H1 (cell line): ENCODE measurements at regions not wholly inside any gene's neighbourhood (a gene's known extent, or its start where the extent isn't known, plus 50 kb on each side); places are given as distances from the start of the nearest gene placed in this dataset.

ENCODE experiments used
- CHD7 ChIP-seq: fragments of 300-600 bp; sonication (generic); IDR thresholded peaks from 2 replicates; pipeline ENCODE4 v1.7.1; 2012; ENCODE audit warnings: low read length, moderate library complexity, mild to moderate bottlenecking, inconsistent platforms; ENCODE audit not compliant: insufficient replicate concordance
- CTCF ChIP-seq, 3 experiments: IDR thresholded peaks; 1 replicate in 2 of 3; 2 replicates in 1 of 3; pipeline versions ENCODE4 v1.5.1 to v1.6.1; 2011; ENCODE audit warnings: low read length in 3 of 3, mild to moderate bottlenecking in 3 of 3, inconsistent platforms in 2 of 3, low read depth in 1 of 3, moderate library complexity in 1 of 3; ENCODE audit not compliant: insufficient read depth in 1 of 3; ENCODE audit errors: control extremely low read depth in 1 of 3
- POLR2A ChIP-seq, 2 experiments: IDR thresholded peaks; 1 replicate in 1 of 2; 2 replicates in 1 of 2; pipeline ENCODE4 v1.6.1; 2011; ENCODE audit warnings: low read depth in 2 of 2, low read length in 2 of 2, mild to moderate bottlenecking in 2 of 2; ENCODE audit errors: control extremely low read depth in 1 of 2
- TEAD4 ChIP-seq: IDR thresholded peaks from 2 replicates; pipeline ENCODE4 v1.6.1; 2012; ENCODE audit warnings: low read depth, low read length, inconsistent platforms, mixed read lengths

- TF ChIP-seq POLR2A (IDR thresholded peaks at IDR 0.05; ENCODE audit: control extremely low read depth in 1 of 2, low read depth in 2 of 2, low read length in 2 of 2) (no peak), CTCF (IDR thresholded peaks at IDR 0.05; ENCODE audit: control extremely low read depth in 1 of 3, insufficient read depth in 1 of 3, low read depth in 1 of 3, low read length in 3 of 3) (no peak), CHD7 (no peak), TEAD4 (no peak)
Measured at GRCh38 chr7:142384493-142384922, 126.7 kb upstream of the PRSS58 start.
